OCI-LY7 (cell line): ENCODE measurements at regions not wholly inside any gene's neighbourhood (a gene's known extent, or its start where the extent isn't known, plus 50 kb on each side); places are given as distances from the start of the nearest gene placed in this dataset.

Source experiments
- BruUV-seq: library from RNA; stranded (reverse); fragments of 400-500 nt; replicated peaks from 2 replicates; lab custom pipeline; 2021; lab: Mats Ljungman, UMichigan
- CTCF ChIA-PET: fragments of 300-600 bp; sonication (Branson Sonifier 250); formaldehyde crosslinking; loops from one replicate; lab custom pipeline; 2022; ENCODE audit warnings: antibody characterized with exemption; ENCODE audit not compliant: unreplicated experiment; lab: Charles Lee
- POLR2A ChIA-PET: fragments of 300-600 bp; sonication (Branson Sonifier 250); formaldehyde crosslinking; loops from one replicate; lab custom pipeline; 2022; ENCODE audit warnings: antibody characterized with exemption; lab: Charles Lee
- DNase-seq: peaks from one replicate; pipeline ENCODE4 v3.0.0-alpha.2; 2015; ENCODE audit warnings: low spot score
- H2AFZ ChIP-seq: fragments of 200-600 bp; sonication (generic), shearing (Covaris generic); 2 replicates; pipeline ENCODE4 v1.6.1; 2014; ENCODE audit warnings: mild to moderate bottlenecking, antibody characterized with exemption, low read length, moderate library complexity
- H3K27ac ChIP-seq: fragments of 200-600 bp; sonication (generic); 2 replicates; pipeline ENCODE4 v1.5.1; 2014; ENCODE audit warnings: mixed run types, low read depth, mild to moderate bottlenecking, moderate library complexity, low read length, inconsistent platforms; ENCODE audit not compliant: poor library complexity, severe bottlenecking
- H3K36me3 ChIP-seq: fragments of 200-600 bp; sonication (generic); 2 replicates; pipeline ENCODE4 v1.6.1; 2014; ENCODE audit warnings: mild to moderate bottlenecking, antibody characterized with exemption, low read length, moderate library complexity, mixed read lengths; ENCODE audit not compliant: insufficient read depth
- H3K4me1 ChIP-seq: fragments of 200-600 bp; sonication (generic); 2 replicates; pipeline ENCODE4 v1.5.1; 2014; ENCODE audit warnings: mild to moderate bottlenecking, low read length; ENCODE audit not compliant: insufficient read depth, poor library complexity, severe bottlenecking
- H3K4me2 ChIP-seq: fragments of 200-600 bp; sonication (generic); 2 replicates; pipeline ENCODE4 v1.6.1; 2014; ENCODE audit warnings: mild to moderate bottlenecking, low read length
- H3K4me3 ChIP-seq: fragments of 200-600 bp; sonication (generic); 2 replicates; pipeline ENCODE4 v1.5.1; 2014; ENCODE audit warnings: mild to moderate bottlenecking, low read depth, low read length; ENCODE audit not compliant: poor library complexity, severe bottlenecking
- H3K79me2 ChIP-seq: fragments of 200-600 bp; sonication (generic); 2 replicates; pipeline ENCODE4 v1.6.1; 2016; ENCODE audit warnings: low read depth, mild to moderate bottlenecking, low read length, moderate library complexity, mixed read lengths; ENCODE audit not compliant: insufficient read depth
- H3K9me2 ChIP-seq: fragments of 200-600 bp; sonication (generic); 2 replicates; pipeline ENCODE4 v1.6.1; 2016; ENCODE audit warnings: mild to moderate bottlenecking, low read length, mixed read lengths; ENCODE audit not compliant: insufficient read depth
- H3K9me3 ChIP-seq: fragments of 200-600 bp; sonication (generic); 2 replicates; pipeline ENCODE4 v1.6.1; 2014; ENCODE audit warnings: mild to moderate bottlenecking, mixed run types, low read length, mixed read lengths
- H4K20me1 ChIP-seq: fragments of 200-600 bp; sonication (generic); 2 replicates; pipeline ENCODE4 v1.6.1; 2014; ENCODE audit warnings: mild to moderate bottlenecking, antibody characterized with exemption, low read length, moderate library complexity, mixed read lengths; ENCODE audit not compliant: insufficient read depth
- CTCF ChIP-seq: fragments of 200-600 bp; sonication (generic); conservative IDR thresholded peaks from 2 replicates; pipeline ENCODE4 v1.5.1; 2014; ENCODE audit warnings: mild to moderate bottlenecking, antibody characterized with exemption, low read length, moderate library complexity, mixed read lengths
- EZH2phosphoT487 ChIP-seq: fragments of 200-600 bp; sonication (generic); IDR thresholded peaks from 2 replicates; pipeline ENCODE4 v1.6.1; 2018; ENCODE audit warnings: low read depth, borderline replicate concordance, mild to moderate bottlenecking, mixed run types, antibody characterized with exemption, low read length, moderate library complexity, mixed read lengths
- intact Hi-C: fragments of 100-400 bp; cut with micrococcal nuclease; formaldehyde crosslinking; loops from one replicate; pipeline ENCODE4 v1.10.0; 2022; ENCODE audit not compliant: unreplicated experiment

- BruUV-seq: no TSS peak
- Histone ChIP-seq H3K27ac (no peak overlapping the region), H3K4me3 (no peak overlapping the region), H3K9me2 (no peaks in the 10 kb centered on the region), H3K4me2 (no peak overlapping the region), H3K9me3 (no peaks in the 10 kb centered on the region), H3K79me2 (no peaks in the 10 kb centered on the region), H4K20me1 (no peaks in the 10 kb centered on the region), H2AFZ (no peak overlapping the region), H3K36me3 (no peaks in the 10 kb centered on the region), H3K4me1 (no peaks in the 10 kb centered on the region)
- no peak for TF ChIP-seq CTCF
- no peak for TF ChIP-seq EZH2phosphoT487
- no peak for DNase-seq
- CTCF ChIA-PET: interaction anchor here (0.6 kb wide), 1 partner anchor 58 kb away, joined by 3 read pairs; no protein-coding TSS in a partner anchor
- POLR2A ChIA-PET: interaction anchor here (0.7 kb wide), 1 partner anchor 11 kb away, joined by 3 read pairs; no protein-coding TSS in a partner anchor
- intact Hi-C loops: no loop called here
These were observed 194.8 kb upstream of the ZNF32 start for GRCh38 chr10:43843321-43844101.

- no peak for DNase-seq
- no peaks in the 10 kb centered on the region for H3K9me3 ChIP-seq
- no peak overlapping the region for H3K27ac ChIP-seq
- no TSS peak for BruUV-seq
- no peaks in the 10 kb centered on the region for H3K79me2 ChIP-seq
- no peak for TF ChIP-seq EZH2phosphoT487
- no peak for TF ChIP-seq CTCF
- no peak overlapping the region for H2AFZ ChIP-seq
- no peak overlapping the region for H3K4me3 ChIP-seq
- intact Hi-C loops: no loop called here
- POLR2A ChIA-PET: no interaction called here
- no peaks in the 10 kb centered on the region for H3K4me1 ChIP-seq
- H3K9me2 ChIP-seq: no peaks in the 10 kb centered on the region
- CTCF ChIA-PET: no interaction called here
- no peaks in the 10 kb centered on the region for H3K36me3 ChIP-seq
- no peak overlapping the region for H3K4me2 ChIP-seq
- no peaks in the 10 kb centered on the region for H4K20me1 ChIP-seq
These were observed 193.8 kb upstream of the ZNF32 start for GRCh38 chr10:43842496-43842895.

GRCh38 chr10:43842072-43842471 is 193.4 kb upstream of the ZNF32 start:
- Histone ChIP-seq H3K27ac (no peak overlapping the region), H3K9me2 (no peaks in the 10 kb centered on the region), H3K4me1 (no peaks in the 10 kb centered on the region), H3K36me3 (no peaks in the 10 kb centered on the region), H3K4me3 (no peak overlapping the region), H3K9me3 (no peaks in the 10 kb centered on the region), H4K20me1 (no peaks in the 10 kb centered on the region), H2AFZ (no peak overlapping the region), H3K4me2 (no peak overlapping the region), H3K79me2 (no peaks in the 10 kb centered on the region)
- CTCF ChIA-PET: no interaction called here
- no peak for DNase-seq
- TF ChIP-seq EZH2phosphoT487: no peak
- no peak for TF ChIP-seq CTCF
- no TSS peak for BruUV-seq
- intact Hi-C loops: no loop called here
- POLR2A ChIA-PET: no interaction called here
